Neural crest cell (in vitro differentiated cells): ENCODE measurements at regions not wholly inside any gene's neighbourhood (a gene's known extent, or its start where the extent isn't known, plus 50 kb on each side); places are given as distances from the start of the nearest gene placed in this dataset.

Source experiments
- DNase-seq: peaks from one replicate; pipeline ENCODE4 v3.0.0; 2021; ENCODE audit warnings: low read depth, mixed read lengths, low spot score
- H3K27ac Mint-ChIP-seq: one replicate; pipeline ENCODE4 v1.8.0; 2021; ENCODE audit warnings: mild to moderate bottlenecking, mixed read lengths; ENCODE audit not compliant: unreplicated experiment
- H3K27me3 Mint-ChIP-seq: 2 replicates; pipeline ENCODE4 v1.8.0; 2021; ENCODE audit warnings: low read depth, mild to moderate bottlenecking, mixed read lengths
- H3K36me3 Mint-ChIP-seq: 2 replicates; pipeline ENCODE4 v1.8.0; 2021; ENCODE audit warnings: low read depth, mild to moderate bottlenecking, mixed read lengths
- H3K4me1 Mint-ChIP-seq: 2 replicates; pipeline ENCODE4 v1.8.0; 2021; ENCODE audit warnings: mixed read lengths
- H3K4me3 Mint-ChIP-seq: one replicate; pipeline ENCODE4 v1.8.0; 2021; ENCODE audit warnings: mild to moderate bottlenecking, mixed read lengths
- H3K9me3 Mint-ChIP-seq: 2 replicates; pipeline ENCODE4 v1.8.0; 2021; ENCODE audit warnings: mixed read lengths
- CTCF ChIP-seq: fragments of 200-600 bp; sonication (generic); conservative IDR thresholded peaks from 2 replicates; pipeline ENCODE4 v1.5.0; 2021; ENCODE audit warnings: antibody characterized with exemption, mild to moderate bottlenecking

- H3K27ac Mint-ChIP-seq = no peak overlapping the region
Measured at GRCh38 chr6:148134592-148134991, 208.0 kb upstream of the SASH1 start.

GRCh38 chr6:148136586-148136985, 206.1 kb upstream of the SASH1 start:
- H3K4me3 Mint-ChIP-seq = no peak overlapping the region
- TF ChIP-seq CTCF = no peak
- peaks cover 9% of the 10 kb centered on the region for H3K9me3 Mint-ChIP-seq
- H3K36me3 Mint-ChIP-seq = peaks cover 7% of the 10 kb centered on the region
- no peak for DNase-seq
- H3K27ac Mint-ChIP-seq = no peak overlapping the region
- no peaks in the 10 kb centered on the region for H3K27me3 Mint-ChIP-seq
- H3K4me1 Mint-ChIP-seq = no peaks in the 10 kb centered on the region

More at GRCh38 chr6:148134592-148134991, 208.0 kb upstream of the SASH1 start:
- TF ChIP-seq CTCF = no peak
- Mint-ChIP-seq H3K9me3 (peaks cover 3% of the 10 kb centered on the region), H3K4me3 (no peak overlapping the region), H3K27me3 (no peaks in the 10 kb centered on the region), H3K36me3 (peaks cover 3% of the 10 kb centered on the region), H3K4me1 (no peaks in the 10 kb centered on the region)
- DNase-seq = no peak

GRCh38 chr6:148137652-148138051, 205.0 kb upstream of the SASH1 start:
- no peak for DNase-seq
- Mint-ChIP-seq H3K27me3 (no peaks in the 10 kb centered on the region), H3K4me1 (no peaks in the 10 kb centered on the region)

GRCh38 chr6:148138573-148138972, 204.1 kb upstream of the SASH1 start:
- TF ChIP-seq CTCF = no peak
- Mint-ChIP-seq H3K27me3 (no peaks in the 10 kb centered on the region), H3K36me3 (peaks cover 7% of the 10 kb centered on the region), H3K9me3 (peaks cover 9% of the 10 kb centered on the region), H3K4me3 (no peak overlapping the region), H3K27ac (peak overlapping the region; percentile 78), H3K4me1 (no peaks in the 10 kb centered on the region)
- no peak for DNase-seq

More at GRCh38 chr6:148137652-148138051, 205.0 kb upstream of the SASH1 start:
- H3K36me3 Mint-ChIP-seq = peaks cover 7% of the 10 kb centered on the region
- no peak overlapping the region for H3K27ac Mint-ChIP-seq
- TF ChIP-seq CTCF = no peak
- no peak overlapping the region for H3K4me3 Mint-ChIP-seq
- H3K9me3 Mint-ChIP-seq = peaks cover 9% of the 10 kb centered on the region

- no peak for DNase-seq
- Mint-ChIP-seq H3K36me3 (peaks cover 7% of the 10 kb centered on the region), H3K27ac (no peak overlapping the region), H3K9me3 (peaks cover 9% of the 10 kb centered on the region), H3K4me3 (no peak overlapping the region), H3K27me3 (no peaks in the 10 kb centered on the region), H3K4me1 (peaks cover 5% of the 10 kb centered on the region)
- no peak for TF ChIP-seq CTCF
Measured at GRCh38 chr6:148140772-148141557, 201.7 kb upstream of the SASH1 start.
